Neural progenitor cell (in vitro differentiated cells): ENCODE measurements at regions not wholly inside any gene's neighbourhood (a gene's known extent, or its start where the extent isn't known, plus 50 kb on each side); places are given as distances from the start of the nearest gene placed in this dataset.

ENCODE experiments used
- DNase-seq: peaks from one replicate; pipeline ENCODE4 v3.0.0-alpha.2; 2016; ENCODE audit warnings: low spot score
- H2AFZ ChIP-seq: fragments of 200-600 bp; sonication (generic); replicated peaks from 2 replicates; pipeline ENCODE4 v1.6.1; 2016; ENCODE audit warnings: antibody characterized with exemption
- H3F3A ChIP-seq: fragments of 200-600 bp; sonication (generic); 2 replicates; pipeline ENCODE4 v1.6.1; 2016; ENCODE audit warnings: antibody characterized with exemption, low read depth
- H3K27ac ChIP-seq: fragments of 200-600 bp; sonication (generic); 2 replicates; pipeline ENCODE4 v1.5.1; 2016; ENCODE audit warnings: mild to moderate bottlenecking
- H3K27me3 ChIP-seq: fragments of 200-600 bp; sonication (generic); 2 replicates; pipeline ENCODE4 v1.6.1; 2016; ENCODE audit warnings: mild to moderate bottlenecking, moderate library complexity
- H3K36me3 ChIP-seq: fragments of 200-600 bp; sonication (generic); 2 replicates; pipeline ENCODE4 v1.5.1; 2016
- H3K4me1 ChIP-seq: fragments of 200-600 bp; sonication (generic); 2 replicates; pipeline ENCODE4 v1.6.1; 2016; ENCODE audit warnings: mixed run types
- H3K4me2 ChIP-seq: fragments of 200-600 bp; sonication (generic); 2 replicates; pipeline ENCODE4 v1.6.1; 2016
- H3K4me3 ChIP-seq: fragments of 200-600 bp; sonication (generic); 2 replicates; pipeline ENCODE4 v1.5.1; 2016
- H3K79me2 ChIP-seq: fragments of 200-600 bp; sonication (generic); 2 replicates; pipeline ENCODE4 v1.6.1; 2016; ENCODE audit warnings: low read depth
- H3K9ac ChIP-seq: fragments of 200-600 bp; sonication (generic); 2 replicates; pipeline ENCODE4 v1.6.1; 2016
- H3K9me3 ChIP-seq: fragments of 200-600 bp; sonication (generic); 2 replicates; pipeline ENCODE4 v1.5.1; 2016; ENCODE audit warnings: low read depth
- H4K20me1 ChIP-seq: fragments of 200-600 bp; sonication (generic); 2 replicates; pipeline ENCODE4 v1.6.1; 2016; ENCODE audit warnings: low read depth
- H3K27ac Mint-ChIP-seq: 3 replicates; pipeline ENCODE4 v1.8.0; 2021; ENCODE audit warnings: mixed read lengths
- H3K27me3 Mint-ChIP-seq: 2 replicates; pipeline ENCODE4 v1.8.0; 2022; ENCODE audit warnings: low read depth, mild to moderate bottlenecking, inconsistent platforms, moderate library complexity, mixed read lengths; ENCODE audit not compliant: insufficient read depth
- H3K36me3 Mint-ChIP-seq: 3 replicates; pipeline ENCODE4 v1.8.0; 2021; ENCODE audit warnings: mixed read lengths
- H3K4me1 Mint-ChIP-seq: 3 replicates; pipeline ENCODE4 v1.8.0; 2021; ENCODE audit warnings: mixed read lengths
- H3K4me3 Mint-ChIP-seq: 3 replicates; pipeline ENCODE4 v1.8.0; 2021; ENCODE audit warnings: mild to moderate bottlenecking, moderate library complexity, mixed read lengths
- H3K9me3 Mint-ChIP-seq: 3 replicates; pipeline ENCODE4 v1.8.0; 2020; ENCODE audit warnings: mixed read lengths
- CTCF ChIP-seq: fragments of 200-600 bp; sonication (generic); IDR thresholded peaks from 2 replicates; pipeline ENCODE4 v1.5.1; 2017; ENCODE audit warnings: antibody characterized with exemption, mild to moderate bottlenecking
- EZH2 ChIP-seq: fragments of 200-600 bp; sonication (generic); IDR thresholded peaks from 2 replicates; pipeline ENCODE4 v1.6.1; 2017; ENCODE audit warnings: antibody characterized with exemption, mild to moderate bottlenecking, moderate library complexity
- EZH2phosphoT487 ChIP-seq: fragments of 200-600 bp; sonication (generic); IDR thresholded peaks from 2 replicates; pipeline ENCODE4 v1.6.1; 2017; ENCODE audit warnings: antibody characterized with exemption

DNA sequence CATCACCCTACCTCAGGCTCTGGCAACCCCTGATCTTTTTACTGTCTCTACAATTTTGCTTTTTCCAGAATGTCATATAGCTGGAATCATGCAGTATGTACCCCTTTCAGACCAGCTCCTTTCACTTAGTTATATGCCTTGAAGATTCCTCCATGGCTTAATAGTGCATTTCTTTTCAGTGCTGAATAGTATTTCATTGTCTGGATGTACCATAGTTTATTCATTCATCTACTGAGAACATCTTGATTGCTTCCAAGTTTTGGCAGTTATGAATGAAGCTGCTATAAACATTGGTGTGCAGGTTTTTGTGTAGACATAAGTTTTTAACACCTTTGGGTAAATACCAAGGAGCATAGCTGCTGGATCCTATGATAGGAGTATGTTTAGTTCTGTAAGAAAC, 50.8 kb upstream of the ANP32A start:
- no peak overlapping the region for H3K27ac Mint-ChIP-seq
- DNase-seq: no peak
- Histone ChIP-seq H3K79me2 (no peaks in the 10 kb centered on the region), H3K4me2 (no peak overlapping the region), H3K36me3 (no peaks in the 10 kb centered on the region), H3K27me3 (no peaks in the 10 kb centered on the region), H3K9ac (no peak overlapping the region), H3K4me1 (peaks cover 9% of the 10 kb centered on the region), H3K27ac (no peak overlapping the region), H3F3A (peaks cover 15% of the 10 kb centered on the region), H3K9me3 (no peaks in the 10 kb centered on the region), H2AFZ (no peak overlapping the region), H4K20me1 (peaks cover 7% of the 10 kb centered on the region), H3K4me3 (no peak overlapping the region)
- TF ChIP-seq EZH2phosphoT487 (no peak), EZH2 (no peak), CTCF (no peak)
- H3K36me3 Mint-ChIP-seq: no peaks in the 10 kb centered on the region
- H3K4me1 Mint-ChIP-seq: peaks cover 17% of the 10 kb centered on the region
- H3K4me3 Mint-ChIP-seq: no peak overlapping the region
- H3K9me3 Mint-ChIP-seq: no peaks in the 10 kb centered on the region
- H3K27me3 Mint-ChIP-seq: peaks cover 2% of the 10 kb centered on the region

DNA sequence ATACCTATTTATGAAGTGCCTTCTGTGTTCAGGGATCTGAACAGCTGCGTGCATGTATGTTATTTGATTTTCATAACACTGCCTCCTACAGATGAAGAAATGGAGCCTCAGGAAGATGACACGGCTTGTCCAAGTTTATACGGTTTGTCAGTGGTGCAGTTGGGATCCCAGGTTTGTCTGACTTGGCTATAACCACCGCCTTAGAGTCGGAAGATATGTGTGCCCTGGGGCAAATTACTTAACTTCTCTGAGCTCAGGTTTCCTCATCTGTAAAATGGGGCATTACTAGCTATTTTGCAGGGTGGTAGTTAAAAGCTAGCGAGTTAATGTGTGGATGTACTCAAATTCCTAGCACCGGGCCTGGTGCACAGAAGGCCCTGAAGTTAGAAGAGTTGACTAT, 54.1 kb upstream of the ANP32A start:
- Histone ChIP-seq H3K4me3 (peak overlapping the region; percentile 48), H3K4me2 (peak overlapping the region; percentile 86), H2AFZ (no peak overlapping the region)

GRCh38 chr15:68875377-68876116, 54.8 kb upstream of the SPESP1 start:
- Mint-ChIP-seq H3K27me3 (peaks cover 3% of the 10 kb centered on the region), H3K4me1 (peaks cover 17% of the 10 kb centered on the region), H3K36me3 (no peaks in the 10 kb centered on the region), H3K27ac (peak overlapping the region; percentile 10), H3K9me3 (no peaks in the 10 kb centered on the region), H3K4me3 (peak overlapping the region; percentile 87)
- Histone ChIP-seq H3K79me2 (no peaks in the 10 kb centered on the region), H3K4me1 (peaks cover 9% of the 10 kb centered on the region), H2AFZ (peak overlapping the region; percentile 85), H3K9ac (no peak overlapping the region), H3K36me3 (no peaks in the 10 kb centered on the region), H3K4me2 (peak overlapping the region; percentile 86), H3K4me3 (peak overlapping the region; percentile 48), H4K20me1 (peaks cover 7% of the 10 kb centered on the region), H3F3A (peaks cover 15% of the 10 kb centered on the region), H3K27ac (no peak overlapping the region), H3K9me3 (no peaks in the 10 kb centered on the region), H3K27me3 (no peaks in the 10 kb centered on the region)
- DNase-seq: peak; percentile 96
- TF ChIP-seq CTCF (peak; percentile 94), EZH2 (no peak), EZH2phosphoT487 (no peak)

More for the DNA sequence above, 54.1 kb upstream of the ANP32A start:
- Histone ChIP-seq H3K79me2 (no peaks in the 10 kb centered on the region), H3K9me3 (no peaks in the 10 kb centered on the region), H3F3A (peaks cover 15% of the 10 kb centered on the region), H3K4me1 (peaks cover 9% of the 10 kb centered on the region), H3K27me3 (no peaks in the 10 kb centered on the region), H3K27ac (no peak overlapping the region), H3K36me3 (no peaks in the 10 kb centered on the region), H3K9ac (no peak overlapping the region), H4K20me1 (peaks cover 7% of the 10 kb centered on the region)
- Mint-ChIP-seq H3K4me3 (peak overlapping the region; percentile 87), H3K27me3 (peaks cover 3% of the 10 kb centered on the region), H3K36me3 (no peaks in the 10 kb centered on the region), H3K9me3 (no peaks in the 10 kb centered on the region), H3K4me1 (peaks cover 17% of the 10 kb centered on the region), H3K27ac (no peak overlapping the region)
- no peak for DNase-seq
- no peak for TF ChIP-seq CTCF
- TF ChIP-seq EZH2: no peak
- no peak for TF ChIP-seq EZH2phosphoT487
